ENCODE measurements at regions not wholly inside any gene's neighbourhood (a gene's known extent, or its start where the extent isn't known, plus 50 kb on each side); places are given as distances from the start of the nearest gene placed in this dataset.

DNA sequence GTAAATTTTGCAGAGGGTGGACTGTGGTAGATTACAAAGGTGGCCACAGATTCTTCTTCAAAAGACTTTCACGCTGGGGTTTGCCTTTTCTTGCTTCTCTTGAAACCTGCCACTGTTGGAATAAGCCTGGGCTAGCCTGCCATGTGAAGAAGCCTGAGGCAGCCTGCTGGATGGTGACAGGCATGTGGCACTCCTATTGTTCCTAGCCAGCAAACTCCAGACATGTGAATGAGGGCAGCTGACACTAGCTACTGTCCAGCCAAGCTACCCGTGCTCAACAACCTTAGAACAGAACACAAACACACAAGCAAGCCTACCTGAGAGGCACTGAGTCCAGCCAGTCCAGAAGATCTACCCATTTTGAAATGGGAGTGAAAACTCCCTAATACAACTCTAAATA is 322.7 kb upstream of the LARGE1 start:
- TF ChIP-seq, protein P1, sequence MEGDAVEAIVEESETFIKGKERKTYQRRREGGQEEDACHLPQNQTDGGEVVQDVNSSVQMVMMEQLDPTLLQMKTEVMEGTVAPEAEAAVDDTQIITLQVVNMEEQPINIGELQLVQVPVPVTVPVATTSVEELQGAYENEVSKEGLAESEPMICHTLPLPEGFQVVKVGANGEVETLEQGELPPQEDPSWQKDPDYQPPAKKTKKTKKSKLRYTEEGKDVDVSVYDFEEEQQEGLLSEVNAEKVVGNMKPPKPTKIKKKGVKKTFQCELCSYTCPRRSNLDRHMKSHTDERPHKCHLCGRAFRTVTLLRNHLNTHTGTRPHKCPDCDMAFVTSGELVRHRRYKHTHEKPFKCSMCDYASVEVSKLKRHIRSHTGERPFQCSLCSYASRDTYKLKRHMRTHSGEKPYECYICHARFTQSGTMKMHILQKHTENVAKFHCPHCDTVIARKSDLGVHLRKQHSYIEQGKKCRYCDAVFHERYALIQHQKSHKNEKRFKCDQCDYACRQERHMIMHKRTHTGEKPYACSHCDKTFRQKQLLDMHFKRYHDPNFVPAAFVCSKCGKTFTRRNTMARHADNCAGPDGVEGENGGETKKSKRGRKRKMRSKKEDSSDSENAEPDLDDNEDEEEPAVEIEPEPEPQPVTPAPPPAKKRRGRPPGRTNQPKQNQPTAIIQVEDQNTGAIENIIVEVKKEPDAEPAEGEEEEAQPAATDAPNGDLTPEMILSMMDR (IDR thresholded peaks at IDR 0.05), result no peak
- no peak for TF ChIP-seq POLR2A (IDR thresholded peaks at IDR 0.05)

Measured in testis (tissue), 2 donors.